Caco-2 (cell line): ENCODE measurements at regions not wholly inside any gene's neighbourhood (a gene's known extent, or its start where the extent isn't known, plus 50 kb on each side); places are given as distances from the start of the nearest gene placed in this dataset.

Experiments used
- BruUV-seq: library from RNA; stranded (reverse); fragments of 400-500 nt; replicated peaks from 2 replicates; lab custom pipeline; 2021; lab: Mats Ljungman, UMichigan
- CTCF ChIA-PET: fragments of 300-600 bp; sonication (Branson Sonifier 250); formaldehyde crosslinking; loops from one replicate; lab custom pipeline; 2022; ENCODE audit warnings: antibody characterized with exemption; lab: Charles Lee
- POLR2A ChIA-PET: fragments of 300-600 bp; sonication (Branson Sonifier 250); formaldehyde crosslinking; loops from one replicate; lab custom pipeline; 2022; ENCODE audit warnings: antibody characterized with exemption; lab: Charles Lee
- DNase-seq, 2 experiments: peaks; one replicate each; pipeline versions ENCODE4 v3.0.0 to v3.0.0-alpha.2; 2020 to 2022
- H3K27me3 ChIP-seq: replicated peaks from 2 replicates; pipeline ENCODE4 v1.6.0; 2011; ENCODE audit warnings: low read length; ENCODE audit not compliant: control insufficient read depth, insufficient read depth
- H3K36me3 ChIP-seq: 2 replicates; pipeline ENCODE4 v1.5.1; 2011; ENCODE audit warnings: low read length; ENCODE audit not compliant: control insufficient read depth, insufficient read depth
- H3K4me1 ChIP-seq: fragments of 250-450 bp; sonication (Bioruptor Pico); 2 replicates; pipeline ENCODE4 v1.5.1; 2020; ENCODE audit warnings: mild to moderate bottlenecking
- H3K4me3 ChIP-seq: 2 replicates; pipeline ENCODE4 v1.5.1; 2011; ENCODE audit warnings: low read depth, mild to moderate bottlenecking, control low read depth, low read length
- H3K9me3 ChIP-seq: fragments of 250-450 bp; sonication (Bioruptor Pico); 2 replicates; pipeline ENCODE4 v1.5.1; 2020; ENCODE audit warnings: mild to moderate bottlenecking, moderate library complexity
- H3K27ac Mint-ChIP-seq: one replicate; pipeline ENCODE4 v1.8.0; 2022; ENCODE audit warnings: mixed read lengths; ENCODE audit not compliant: unreplicated experiment
- H3K27me3 Mint-ChIP-seq: one replicate; pipeline ENCODE4 v1.8.0; 2022; ENCODE audit warnings: mixed read lengths; ENCODE audit not compliant: insufficient read depth, unreplicated experiment
- H3K36me3 Mint-ChIP-seq: one replicate; pipeline ENCODE4 v1.8.0; 2022; ENCODE audit warnings: mild to moderate bottlenecking, mixed read lengths; ENCODE audit not compliant: insufficient read depth, unreplicated experiment
- H3K4me1 Mint-ChIP-seq: one replicate; pipeline ENCODE4 v1.8.0; 2022; ENCODE audit warnings: low read depth, mixed read lengths; ENCODE audit not compliant: unreplicated experiment
- H3K4me3 Mint-ChIP-seq: one replicate; pipeline ENCODE4 v1.8.0; 2022; ENCODE audit warnings: mild to moderate bottlenecking, moderate library complexity, mixed read lengths; ENCODE audit not compliant: unreplicated experiment
- H3K9me3 Mint-ChIP-seq: one replicate; pipeline ENCODE4 v1.8.0; 2022; ENCODE audit warnings: mixed read lengths; ENCODE audit not compliant: unreplicated experiment
- CTCF ChIP-seq, 2 experiments: fragments of 200-600 bp in 1 of 2; IDR thresholded peaks; 1 replicate in 1 of 2; 2 replicates in 1 of 2; pipeline versions ENCODE4 v1.5.1 to v1.8.0; 2011 to 2022; ENCODE audit warnings: antibody characterized with exemption in 1 of 2, control low read depth in 1 of 2, inconsistent platforms in 1 of 2, low read depth in 1 of 2, low read length in 1 of 2, mild to moderate bottlenecking in 1 of 2, moderate library complexity in 1 of 2; ENCODE audit not compliant: insufficient read depth in 1 of 2, severe bottlenecking in 1 of 2, unreplicated experiment in 1 of 2
- intact Hi-C: fragments of 100-400 bp; cut with micrococcal nuclease; formaldehyde crosslinking; loops from one replicate; pipeline ENCODE4 v1.10.0; 2022; ENCODE audit not compliant: unreplicated experiment

- intact Hi-C loops = no loop called here
- CTCF ChIA-PET = no interaction called here
These were observed 159.4 kb upstream of the UBE2E1 start for GRCh38 chr3:23646184-23646920.

GRCh38 chr3:23647706-23648258 is 158.0 kb upstream of the UBE2E1 start:
- intact Hi-C loops = no loop called here
- H3K27ac Mint-ChIP-seq = no peak overlapping the region

More at GRCh38 chr3:23646184-23646920, 159.4 kb upstream of the UBE2E1 start:
- no peaks in the 10 kb centered on the region for H3K36me3 Mint-ChIP-seq
- no peaks in the 10 kb centered on the region for H3K27me3 ChIP-seq
- TF ChIP-seq CTCF (IDR thresholded peaks at IDR 0.05; ENCODE audit: insufficient read depth in 1 of 2, low read depth in 1 of 2, low read length in 1 of 2, severe bottlenecking in 1 of 2, unreplicated experiment in 1 of 2) = no peak
- no peak for DNase-seq
- no peaks in the 10 kb centered on the region for H3K9me3 ChIP-seq
- BruUV-seq = no TSS peak
- POLR2A ChIA-PET = no interaction called here
- H3K4me3 ChIP-seq = no peak overlapping the region
- H3K4me1 Mint-ChIP-seq = no peaks in the 10 kb centered on the region
- H3K4me1 ChIP-seq = no peaks in the 10 kb centered on the region
- H3K27me3 Mint-ChIP-seq = peaks cover 3% of the 10 kb centered on the region
- no peak overlapping the region for H3K4me3 Mint-ChIP-seq
- H3K9me3 Mint-ChIP-seq = no peaks in the 10 kb centered on the region
- H3K27ac Mint-ChIP-seq = no peak overlapping the region
- no peaks in the 10 kb centered on the region for H3K36me3 ChIP-seq

More at GRCh38 chr3:23647706-23648258, 158.0 kb upstream of the UBE2E1 start:
- ChIA-PET POLR2A (no interaction called here), CTCF (no interaction called here)
- no peak overlapping the region for H3K4me3 ChIP-seq
- H3K27me3 ChIP-seq = no peaks in the 10 kb centered on the region
- H3K4me3 Mint-ChIP-seq = no peak overlapping the region
- BruUV-seq = no TSS peak
- TF ChIP-seq CTCF (IDR thresholded peaks at IDR 0.05; ENCODE audit: insufficient read depth in 1 of 2, low read depth in 1 of 2, low read length in 1 of 2, severe bottlenecking in 1 of 2, unreplicated experiment in 1 of 2) = no peak
- no peaks in the 10 kb centered on the region for H3K36me3 Mint-ChIP-seq
- no peaks in the 10 kb centered on the region for H3K9me3 Mint-ChIP-seq
- no peaks in the 10 kb centered on the region for H3K9me3 ChIP-seq
- peaks cover 3% of the 10 kb centered on the region for H3K27me3 Mint-ChIP-seq
- no peaks in the 10 kb centered on the region for H3K36me3 ChIP-seq
- DNase-seq = no peak
- no peaks in the 10 kb centered on the region for H3K4me1 ChIP-seq
- no peaks in the 10 kb centered on the region for H3K4me1 Mint-ChIP-seq
